Choroid plexus epithelial cell (primary cell): ENCODE measurements at regions not wholly inside any gene's neighbourhood (a gene's known extent, or its start where the extent isn't known, plus 50 kb on each side); places are given as distances from the start of the nearest gene placed in this dataset.
A peak's percentile ranks its signal among the peaks of the same experiment; 100 is the strongest.
"Not testable (repeated sequence)": the region's sequence is repeated elsewhere in the genome, so short reads cannot be mapped to it uniquely, and the experiment has no call there.

Experiments
- DNase-seq: peaks from one replicate; pipeline ENCODE4 v3.0.0-alpha.2; 2010; ENCODE audit warnings: low read depth
- H3K4me3 ChIP-seq: 2 replicates; pipeline ENCODE4 v1.5.1; 2011; ENCODE audit warnings: low read depth, mild to moderate bottlenecking, control low read depth, low read length, moderate library complexity

- not testable (repeated sequence) for H3K4me3 ChIP-seq, DNase-seq
These were observed 110.1 kb downstream of the LAT start for GRCh38 chr16:29094729-29095624.

DNA sequence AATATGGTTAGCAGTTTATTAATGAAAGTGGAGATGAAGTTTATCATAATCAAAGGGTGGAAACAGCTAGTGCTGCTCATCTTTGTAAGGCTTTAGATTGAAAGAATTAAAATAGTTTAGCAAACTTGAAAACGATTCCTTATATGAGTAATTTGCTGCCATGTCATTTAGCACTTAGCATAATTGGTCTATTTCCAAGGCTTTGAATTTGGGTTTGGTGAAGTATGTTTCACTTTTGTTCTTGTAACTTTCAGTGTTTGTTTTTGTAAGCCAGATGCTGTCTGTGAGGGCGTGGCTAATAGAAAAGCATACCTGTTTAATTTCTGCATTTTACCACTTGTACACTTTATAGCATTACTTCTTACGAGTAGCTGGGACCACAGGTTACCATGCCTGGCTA is 109.5 kb downstream of the LAT start:
- DNase-seq, H3K4me3 ChIP-seq: not testable (repeated sequence)

DNA sequence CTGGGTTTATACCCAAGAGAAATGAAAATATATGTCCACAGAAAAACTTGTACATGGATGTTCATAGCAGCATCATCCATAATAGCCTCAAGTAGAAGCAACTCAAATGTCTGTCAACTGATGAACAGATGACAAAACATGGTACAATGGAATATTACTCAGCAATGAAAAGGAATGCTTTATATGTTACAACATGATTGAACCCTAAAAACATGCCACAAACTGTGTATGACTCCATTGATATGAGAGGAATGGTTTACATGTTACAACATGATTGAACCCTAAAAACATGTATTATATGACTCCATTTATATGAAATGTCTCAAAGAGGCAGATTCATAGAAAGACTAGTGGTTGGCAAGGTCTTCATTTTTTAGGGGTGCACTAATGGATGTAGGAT is 104.8 kb downstream of the LAT start:
- not testable (repeated sequence) for DNase-seq, H3K4me3 ChIP-seq

DNA sequence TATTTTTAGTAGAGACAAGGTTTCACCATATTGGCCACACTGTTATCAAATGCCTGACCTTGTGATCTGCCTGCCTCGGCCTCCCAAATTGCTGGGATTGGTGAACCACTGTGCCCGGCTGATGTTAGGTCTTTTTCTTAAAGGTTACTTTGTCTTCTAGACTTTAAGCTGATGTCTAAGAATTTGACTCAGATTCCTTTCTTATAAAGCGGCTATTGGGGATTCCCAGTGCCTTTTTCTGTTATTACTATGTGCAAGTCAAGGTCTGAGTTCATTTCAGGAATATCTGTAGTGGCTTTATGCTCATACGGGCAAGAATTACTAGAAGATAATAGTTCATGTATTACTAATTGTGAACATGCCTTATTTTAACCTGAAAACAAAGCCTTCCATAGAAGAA is 102.8 kb downstream of the LAT start:
- not testable (repeated sequence) for H3K4me3 ChIP-seq, DNase-seq

GRCh38 chr16:29081829-29082639 is 97.2 kb downstream of the LAT start:
- peak overlapping the region; percentile 36 for H3K4me3 ChIP-seq
- DNase-seq, result peak; percentile 14

- H3K4me3 ChIP-seq, result peak overlapping the region; percentile 45
- DNase-seq, result peak; percentile 29
These were observed 89.9 kb downstream of the LAT start for GRCh38 chr16:29074554-29075402.

DNA sequence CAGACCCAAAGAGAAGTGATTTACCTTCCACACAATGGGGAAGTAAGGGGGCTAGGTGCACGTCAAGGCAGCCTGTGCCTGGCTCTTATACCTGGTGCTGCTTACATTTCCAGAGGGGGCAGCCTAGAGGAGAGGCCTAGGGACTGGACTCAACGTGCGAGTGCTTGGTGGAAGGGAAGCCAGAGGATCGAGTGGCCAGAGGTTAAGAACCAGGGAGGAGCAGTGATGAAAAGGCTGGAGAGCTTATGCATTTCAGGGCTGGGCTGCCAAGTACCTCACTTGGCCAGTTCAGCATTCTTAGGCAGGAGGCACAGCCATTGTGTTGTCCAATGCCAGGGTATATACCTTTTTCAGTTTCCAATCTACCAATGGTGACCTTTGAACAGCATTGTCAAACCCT is 77.4 kb downstream of the LAT start:
- H3K4me3 ChIP-seq, DNase-seq: not testable (repeated sequence)

DNA sequence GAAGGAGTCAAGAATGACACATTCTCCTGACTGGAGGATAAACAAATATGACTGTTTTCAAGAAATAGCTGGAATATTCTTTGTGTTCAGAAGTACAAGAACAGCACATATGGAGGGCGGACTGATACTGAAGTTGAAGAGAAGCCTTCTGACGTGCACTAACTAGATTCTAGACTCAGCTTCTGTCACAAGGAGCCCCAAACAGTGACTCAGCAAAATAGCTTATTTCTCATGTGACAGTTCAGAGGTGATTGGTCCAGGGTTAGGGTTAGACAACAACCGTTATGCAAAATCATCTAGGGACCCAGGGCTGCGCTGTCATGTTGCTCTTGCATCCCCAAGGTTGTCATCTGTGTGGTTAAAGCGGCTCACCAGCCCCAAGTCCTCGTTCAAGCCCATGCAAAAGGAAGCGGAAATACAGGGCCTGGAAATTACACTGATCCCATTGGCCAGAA is 76.6 kb downstream of the LAT start:
- H3K4me3 ChIP-seq, DNase-seq: not testable (repeated sequence)

DNA sequence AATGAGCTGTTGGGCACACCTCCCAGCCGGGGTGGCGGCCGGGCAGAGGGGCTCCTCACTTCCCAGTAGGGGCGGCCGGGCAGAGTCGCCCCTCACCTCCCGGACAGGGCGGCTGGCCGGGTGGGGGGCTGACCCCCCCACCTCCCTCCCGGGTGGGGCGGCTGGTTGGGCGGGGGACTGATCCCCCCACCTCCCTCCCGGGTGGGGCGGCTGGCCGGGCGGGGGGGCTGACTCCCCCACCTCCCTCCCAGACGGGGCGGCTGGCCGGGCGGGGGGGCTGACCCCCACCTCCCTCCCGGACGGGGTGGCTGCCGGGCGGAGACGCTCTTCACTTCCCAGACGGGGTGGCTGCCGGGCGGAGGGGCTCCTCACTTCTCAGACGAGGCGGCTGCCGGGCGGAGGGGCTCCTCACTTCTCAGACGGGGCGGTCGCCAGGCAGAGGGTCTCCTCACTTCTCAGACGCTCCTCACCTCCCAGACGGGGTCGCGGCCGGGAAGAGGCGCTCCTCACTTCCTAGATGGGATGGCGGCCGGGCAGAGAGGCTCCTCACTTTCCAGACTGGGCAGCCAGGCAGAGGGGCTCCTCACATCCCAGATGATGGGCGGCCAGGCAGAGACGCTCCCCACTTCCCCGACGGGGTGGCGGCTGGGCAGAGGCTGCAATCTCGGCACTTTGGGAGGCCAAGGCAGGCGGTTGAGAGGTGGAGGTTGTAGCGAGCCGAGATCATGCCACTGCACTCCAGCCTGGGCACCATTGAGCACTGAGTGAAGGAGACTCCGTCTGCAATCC is 75.4 kb downstream of the LAT start:
- H3K4me3 ChIP-seq, result not testable (repeated sequence)

GRCh38 chr16:29059575-29059974 is 74.7 kb downstream of the LAT start:
- not testable (repeated sequence) for DNase-seq, H3K4me3 ChIP-seq

More for the DNA sequence above, 75.4 kb downstream of the LAT start:
- DNase-seq, result not testable (repeated sequence)
